ENCODE measurements at regions not wholly inside any gene's neighbourhood (a gene's known extent, or its start where the extent isn't known, plus 50 kb on each side); places are given as distances from the start of the nearest gene placed in this dataset.

GRCh38 chr5:124212934-124213333 lies 533.5 kb downstream of the ZNF608 start:
- Histone ChIP-seq H3K4me3 (no peak overlapping the region), H3K27ac (no peak overlapping the region), H3K36me3 (no peaks in the 10 kb centered on the region), H3K27me3 (no peaks in the 10 kb centered on the region), H3K4me1 (peaks cover 0 to 4% (median 0%) of the 10 kb centered on the region in 12 donors), H3K9me3 (peaks cover 0 to 15% (median 0%) of the 10 kb centered on the region in 12 donors)
- DNase-seq (peak in 2 of 5 donors; percentile 26 to 27), ATAC-seq (peak in 3 of 4 donors; percentile 46 to 57 (median 50))
- 63 to 76% (median 73%) methylated on average over 9 of the region's 9 CpGs for WGBS, 4 donors
- intact Hi-C loops (cut with DNase I), result no loop called here
- TF ChIP-seq POLR2A (IDR thresholded peaks at IDR 0.05), result no peak
- no peak for TF ChIP-seq CTCF (IDR thresholded peaks at IDR 0.05)

GRCh38 chr5:124210111-124210910 lies 536.1 kb downstream of the ZNF608 start:
- intact Hi-C loops (cut with DNase I), result no loop called here
- no peak overlapping the region for H3K27ac ChIP-seq
- H3K4me3 ChIP-seq, result no peak overlapping the region
- peaks cover 0 to 4% (median 0%) of the 10 kb centered on the region in 12 donors for H3K4me1 ChIP-seq
- H3K9me3 ChIP-seq, result peaks cover 0 to 15% (median 0%) of the 10 kb centered on the region in 12 donors
- H3K27me3 ChIP-seq, result no peaks in the 10 kb centered on the region
- TF ChIP-seq POLR2A (IDR thresholded peaks at IDR 0.05) (no peak), CTCF (IDR thresholded peaks at IDR 0.05) (no peak)
- WGBS, 4 donors, result 83 to 92% (median 87%) methylated on average over 2 of the region's 2 CpGs
- ATAC-seq (no peak), DNase-seq (no peak)
- no peaks in the 10 kb centered on the region for H3K36me3 ChIP-seq

GRCh38 chr5:124207118-124207517 lies 539.3 kb downstream of the ZNF608 start:
- H3K36me3 ChIP-seq, result no peaks in the 10 kb centered on the region
- TF ChIP-seq POLR2A (IDR thresholded peaks at IDR 0.05) (no peak), CTCF (IDR thresholded peaks at IDR 0.05) (no peak)
- peaks cover 0 to 12% (median 0%) of the 10 kb centered on the region in 12 donors for H3K9me3 ChIP-seq
- no peak overlapping the region for H3K27ac ChIP-seq
- 91 to 95% (median 92%) methylated on average over 3 of the region's 3 CpGs for WGBS, 4 donors
- H3K27me3 ChIP-seq, result no peaks in the 10 kb centered on the region
- intact Hi-C loops (cut with DNase I), result no loop called here
- ATAC-seq, result no peak
- no peak overlapping the region for H3K4me3 ChIP-seq
- DNase-seq, result no peak
- no peaks in the 10 kb centered on the region for H3K4me1 ChIP-seq

- no peak for DNase-seq
- intact Hi-C loops (cut with DNase I), result no loop called here
- Histone ChIP-seq H3K27ac (no peak overlapping the region), H3K4me3 (no peak overlapping the region), H3K4me1 (no peaks in the 10 kb centered on the region), H3K9me3 (peaks cover 0 to 12% (median 0%) of the 10 kb centered on the region in 12 donors), H3K36me3 (no peaks in the 10 kb centered on the region), H3K27me3 (no peaks in the 10 kb centered on the region)
- WGBS, 4 donors, result 65 to 96% (median 68%) methylated on average over 2 of the region's 2 CpGs
- ATAC-seq, result no peak
- TF ChIP-seq POLR2A (IDR thresholded peaks at IDR 0.05) (no peak), CTCF (IDR thresholded peaks at IDR 0.05) (no peak)
These were observed 539.9 kb downstream of the ZNF608 start for GRCh38 chr5:124206540-124206939.
